ENCODE measurements at regions not wholly inside any gene's neighbourhood (a gene's known extent, or its start where the extent isn't known, plus 50 kb on each side); places are given as distances from the start of the nearest gene placed in this dataset.
"Not testable (repeated sequence)": the region's sequence is repeated elsewhere in the genome, so short reads cannot be mapped to it uniquely, and the experiment has no call there.

DNA sequence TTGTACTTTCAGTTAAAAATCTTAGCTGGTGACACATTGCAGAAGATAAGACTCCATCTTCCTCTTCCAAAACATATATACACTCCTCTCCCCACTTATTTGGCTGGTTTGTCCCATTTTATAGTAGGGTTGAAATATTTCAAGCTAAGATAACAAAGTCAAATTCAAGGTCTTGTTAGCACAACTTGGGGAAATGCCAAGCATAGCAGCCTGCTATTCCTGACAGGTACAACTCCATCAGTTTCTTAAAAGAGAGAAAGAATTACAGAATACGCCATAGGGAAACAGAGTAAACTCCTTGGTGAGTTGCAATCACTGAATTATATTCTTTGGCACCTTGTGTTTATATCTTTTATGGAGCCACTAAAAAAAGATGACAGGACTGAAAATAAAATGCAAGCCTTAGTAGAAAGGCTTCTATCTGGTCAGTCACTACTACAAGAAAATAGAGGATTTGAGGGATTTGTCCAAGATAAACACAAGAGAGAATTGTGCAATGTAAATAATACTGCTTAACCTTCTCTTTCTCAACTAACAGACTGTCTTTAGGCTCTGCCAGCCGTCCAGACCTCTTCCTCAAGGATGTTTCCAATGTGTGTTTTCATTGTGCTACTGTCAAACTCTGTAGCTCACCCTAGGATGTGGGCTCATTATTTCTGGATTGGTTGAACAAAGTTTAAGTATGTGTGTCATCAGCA, 170.3 kb downstream of the VEGFC start:
- peaks cover 4% of the 10 kb centered on the region for H3K36me3 Mint-ChIP-seq (ENCODE audit: low read depth)
- H3K27ac Mint-ChIP-seq, result no peak overlapping the region
- H3K4me1 Mint-ChIP-seq, result peaks cover 4% of the 10 kb centered on the region
- peaks cover 9% of the 10 kb centered on the region for H3K9me3 Mint-ChIP-seq
- peaks cover 5% of the 10 kb centered on the region for H3K27me3 Mint-ChIP-seq (ENCODE audit: low read depth, poor library complexity)
- no peak for DNase-seq
- no peak overlapping the region for H3K4me3 Mint-ChIP-seq
- TF ChIP-seq, protein P1, sequence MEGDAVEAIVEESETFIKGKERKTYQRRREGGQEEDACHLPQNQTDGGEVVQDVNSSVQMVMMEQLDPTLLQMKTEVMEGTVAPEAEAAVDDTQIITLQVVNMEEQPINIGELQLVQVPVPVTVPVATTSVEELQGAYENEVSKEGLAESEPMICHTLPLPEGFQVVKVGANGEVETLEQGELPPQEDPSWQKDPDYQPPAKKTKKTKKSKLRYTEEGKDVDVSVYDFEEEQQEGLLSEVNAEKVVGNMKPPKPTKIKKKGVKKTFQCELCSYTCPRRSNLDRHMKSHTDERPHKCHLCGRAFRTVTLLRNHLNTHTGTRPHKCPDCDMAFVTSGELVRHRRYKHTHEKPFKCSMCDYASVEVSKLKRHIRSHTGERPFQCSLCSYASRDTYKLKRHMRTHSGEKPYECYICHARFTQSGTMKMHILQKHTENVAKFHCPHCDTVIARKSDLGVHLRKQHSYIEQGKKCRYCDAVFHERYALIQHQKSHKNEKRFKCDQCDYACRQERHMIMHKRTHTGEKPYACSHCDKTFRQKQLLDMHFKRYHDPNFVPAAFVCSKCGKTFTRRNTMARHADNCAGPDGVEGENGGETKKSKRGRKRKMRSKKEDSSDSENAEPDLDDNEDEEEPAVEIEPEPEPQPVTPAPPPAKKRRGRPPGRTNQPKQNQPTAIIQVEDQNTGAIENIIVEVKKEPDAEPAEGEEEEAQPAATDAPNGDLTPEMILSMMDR (IDR thresholded peaks at IDR 0.05), result no peak

DNA sequence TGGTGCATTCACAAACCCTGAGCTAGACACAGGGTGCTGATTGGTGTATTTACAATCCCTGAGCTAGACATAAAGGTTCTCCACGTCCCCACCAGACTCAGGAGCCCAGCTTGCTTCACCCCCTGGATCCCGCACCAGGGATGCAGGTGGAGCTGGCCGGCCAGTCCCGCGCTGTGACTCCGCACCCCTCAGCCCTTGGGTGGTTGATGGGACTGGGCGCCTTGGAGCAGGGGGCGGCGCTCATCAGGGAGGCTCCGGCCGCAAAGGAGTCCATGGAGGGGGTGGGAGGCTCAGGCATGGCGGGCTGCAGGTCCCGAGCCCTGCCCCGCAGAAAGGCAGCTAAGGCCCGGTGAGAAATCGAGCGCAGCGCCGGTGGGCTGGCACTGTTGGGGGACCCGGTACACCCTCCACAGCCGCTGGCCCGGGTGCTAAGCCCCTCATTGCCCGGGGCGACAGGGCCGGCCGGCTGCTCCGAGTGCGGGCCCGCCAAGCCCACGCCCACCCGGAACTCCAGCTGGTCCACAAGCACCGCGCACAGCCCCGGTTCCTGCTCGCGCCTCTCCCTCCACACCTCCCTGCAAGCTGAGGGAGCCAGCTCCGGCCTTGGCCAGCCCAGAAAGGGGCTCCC, 167.6 kb downstream of the VEGFC start:
- not testable (repeated sequence) for H3K27ac Mint-ChIP-seq; DNase-seq; H3K36me3 Mint-ChIP-seq (ENCODE audit: low read depth); H3K9me3 Mint-ChIP-seq; H3K4me1 Mint-ChIP-seq; H3K27me3 Mint-ChIP-seq (ENCODE audit: low read depth, poor library complexity); H3K4me3 Mint-ChIP-seq

DNA sequence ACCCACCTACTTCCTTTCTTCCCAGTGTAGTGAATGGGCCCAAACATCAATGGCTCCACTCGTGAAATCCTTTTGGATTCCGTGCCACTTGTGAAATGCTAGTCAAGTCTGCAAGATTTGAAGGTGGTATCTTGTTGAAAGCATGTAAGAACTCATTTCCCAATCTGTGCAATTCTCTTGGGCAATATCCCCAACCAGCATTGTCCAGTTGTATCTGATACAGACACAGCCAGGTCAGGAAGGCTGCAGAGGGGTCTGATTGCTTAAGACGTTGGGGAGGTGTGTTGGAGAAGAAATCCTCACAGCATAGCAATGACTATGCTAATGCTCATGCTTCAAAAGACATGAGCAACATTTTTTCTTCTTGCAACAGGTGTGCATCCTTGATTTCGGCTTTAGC, 164.8 kb downstream of the VEGFC start:
- TF ChIP-seq, protein P1 (IDR thresholded peaks at IDR 0.05), result no peak
- peaks cover 14% of the 10 kb centered on the region for H3K4me1 Mint-ChIP-seq
- peaks cover 4% of the 10 kb centered on the region for H3K36me3 Mint-ChIP-seq (ENCODE audit: low read depth)
- peaks cover 9% of the 10 kb centered on the region for H3K9me3 Mint-ChIP-seq
- no peak overlapping the region for H3K4me3 Mint-ChIP-seq
- DNase-seq, result no peak
- no peak overlapping the region for H3K27ac Mint-ChIP-seq
- H3K27me3 Mint-ChIP-seq (ENCODE audit: low read depth, poor library complexity), result peaks cover 5% of the 10 kb centered on the region

DNA sequence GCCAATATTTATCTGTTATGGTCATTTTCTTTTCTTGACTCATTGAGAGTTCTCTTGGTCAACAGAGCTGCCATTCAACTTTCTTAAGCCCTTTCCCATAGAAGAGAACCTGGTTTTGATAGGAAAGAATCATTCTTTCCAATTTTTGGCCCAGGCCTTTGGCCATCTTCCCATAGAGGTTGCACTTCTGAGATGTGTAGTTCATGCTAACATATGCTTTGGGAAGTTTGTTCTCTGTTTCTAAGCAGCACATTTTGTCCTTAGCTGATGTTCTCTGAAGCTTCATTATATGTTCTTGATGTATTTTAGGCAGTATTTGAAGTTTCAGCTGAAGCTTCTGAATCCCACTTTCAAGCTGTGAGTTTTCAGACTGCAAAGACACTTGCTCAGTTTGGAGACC, 161.1 kb downstream of the VEGFC start:
- Mint-ChIP-seq H3K4me1 (peaks cover 45% of the 10 kb centered on the region), H3K4me3 (no peak overlapping the region), H3K36me3 (ENCODE audit: low read depth) (no peaks in the 10 kb centered on the region), H3K9me3 (no peaks in the 10 kb centered on the region), H3K27ac (no peak overlapping the region), H3K27me3 (ENCODE audit: low read depth, poor library complexity) (peaks cover 2% of the 10 kb centered on the region)
- TF ChIP-seq, protein P1 (IDR thresholded peaks at IDR 0.05), result no peak
- DNase-seq, result no peak

Measured in nephron progenitor cell (in vitro differentiated cells).